Suppressor macrophage treated with lipopolysaccharide for 4 hours (primary cell): ENCODE measurements at regions not wholly inside any gene's neighbourhood (a gene's known extent, or its start where the extent isn't known, plus 50 kb on each side); places are given as distances from the start of the nearest gene placed in this dataset.
A peak's percentile ranks its signal among the peaks of the same experiment; 100 is the strongest.

Experiments used
- DNase-seq: peaks from one replicate; pipeline ENCODE4 v3.0.0-alpha.2; 2020

DNA sequence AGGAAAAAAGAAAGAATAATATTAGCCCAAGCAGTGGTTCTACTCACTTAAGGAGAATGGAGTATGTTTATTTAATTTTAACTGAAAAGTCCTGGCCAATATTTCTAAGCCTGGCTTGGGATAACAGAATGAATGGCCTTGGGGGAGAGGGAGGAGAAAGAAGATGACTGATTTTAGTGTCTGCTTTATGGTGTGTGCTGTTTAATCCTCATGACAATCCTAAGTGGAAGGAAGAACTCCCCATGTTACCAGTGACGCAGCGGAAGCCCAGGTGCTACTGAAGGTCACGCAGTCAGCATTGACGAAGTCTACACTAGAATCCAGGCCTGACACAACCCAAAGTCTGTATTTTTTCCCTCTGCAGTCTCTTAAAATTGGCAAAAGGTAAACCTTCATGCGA, 50.5 kb downstream of the PALM2AKAP2 start:
- DNase-seq, result no peak

DNA sequence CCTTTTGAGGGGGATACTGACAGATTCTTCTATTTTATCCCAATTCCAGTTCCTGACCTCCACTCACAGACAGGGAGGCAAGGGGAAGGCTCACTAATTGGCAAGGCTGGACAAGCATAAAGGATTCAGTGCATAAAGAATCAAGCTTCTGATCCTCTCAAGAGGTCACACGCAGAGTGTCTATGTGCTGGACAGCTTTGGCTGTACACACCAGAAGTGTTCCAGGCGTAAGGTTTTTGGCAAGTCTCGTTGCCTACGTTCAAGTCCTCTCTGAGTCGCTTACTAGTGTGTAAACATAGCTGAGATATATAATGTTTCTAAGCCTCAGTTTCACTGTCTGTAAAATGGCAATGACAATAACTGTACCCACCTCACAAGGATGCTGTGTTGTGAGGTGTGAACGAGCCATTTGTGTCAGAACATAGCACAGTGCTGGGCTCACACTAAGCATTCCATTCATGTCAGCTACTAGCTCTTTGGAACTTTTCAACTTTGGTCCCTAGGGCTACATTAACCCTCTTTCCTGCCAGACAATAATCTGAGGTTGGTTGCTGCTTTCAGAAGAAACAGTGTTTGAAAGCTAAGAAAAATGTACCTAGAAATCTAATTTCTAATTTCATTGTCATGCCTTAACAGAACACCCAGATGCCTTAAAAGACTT, 52.1 kb downstream of the PALM2AKAP2 start:
- DNase-seq, result no peak

- DNase-seq, result no peak
These were observed 54.9 kb downstream of the PALM2AKAP2 start for GRCh38 chr9:109834855-109835254.

- no peak for DNase-seq
These were observed 63.6 kb downstream of the PALM2AKAP2 start for GRCh38 chr9:109843641-109844040.

GRCh38 chr9:109845226-109845625, 65.2 kb downstream of the PALM2AKAP2 start:
- DNase-seq, result no peak

DNA sequence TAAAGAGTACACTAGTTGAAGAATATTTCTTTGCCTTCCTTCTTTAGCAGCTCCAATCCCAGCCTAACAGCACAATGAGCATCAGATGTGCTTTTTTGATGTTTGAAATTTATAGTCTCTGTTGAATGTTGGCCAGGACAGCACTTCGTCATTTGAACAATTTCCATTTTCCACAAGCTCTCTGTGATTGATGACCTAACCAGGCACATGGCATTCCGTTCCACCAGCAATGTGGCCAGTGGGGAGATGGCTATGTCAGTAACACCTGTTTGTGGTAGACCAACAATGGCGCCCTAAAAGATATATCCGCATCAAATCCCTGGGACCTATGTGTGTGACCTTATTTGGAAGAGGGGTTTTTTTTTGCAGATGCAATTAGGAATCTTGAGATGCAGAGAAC, 66.8 kb downstream of the PALM2AKAP2 start:
- no peak for DNase-seq

GRCh38 chr9:109852556-109852955, 72.6 kb downstream of the PALM2AKAP2 start:
- no peak for DNase-seq

- DNase-seq, result no peak
These were observed 75.5 kb downstream of the PALM2AKAP2 start for GRCh38 chr9:109855540-109855939.

GRCh38 chr9:109856785-109857184, 76.8 kb downstream of the PALM2AKAP2 start:
- no peak for DNase-seq

DNA sequence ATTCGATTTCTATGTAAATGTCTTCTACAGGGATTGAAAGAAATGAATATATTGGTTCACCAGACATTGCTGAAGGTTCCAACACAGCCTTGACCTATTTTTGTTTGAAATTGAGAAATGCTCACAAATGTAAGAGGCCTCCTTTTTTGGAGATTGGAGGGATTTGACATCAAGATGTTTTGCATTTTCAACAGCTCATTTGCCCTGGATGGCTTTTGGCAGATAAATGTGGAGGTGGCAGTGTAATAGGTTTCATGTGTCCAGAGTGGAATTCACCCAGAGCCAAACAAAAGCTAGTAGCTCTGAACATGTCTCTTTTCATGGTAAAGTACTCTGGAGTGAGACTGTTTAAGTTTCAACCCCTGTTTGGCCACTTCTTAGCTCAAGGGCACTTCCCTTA, 77.3 kb downstream of the PALM2AKAP2 start:
- no peak for DNase-seq

DNA sequence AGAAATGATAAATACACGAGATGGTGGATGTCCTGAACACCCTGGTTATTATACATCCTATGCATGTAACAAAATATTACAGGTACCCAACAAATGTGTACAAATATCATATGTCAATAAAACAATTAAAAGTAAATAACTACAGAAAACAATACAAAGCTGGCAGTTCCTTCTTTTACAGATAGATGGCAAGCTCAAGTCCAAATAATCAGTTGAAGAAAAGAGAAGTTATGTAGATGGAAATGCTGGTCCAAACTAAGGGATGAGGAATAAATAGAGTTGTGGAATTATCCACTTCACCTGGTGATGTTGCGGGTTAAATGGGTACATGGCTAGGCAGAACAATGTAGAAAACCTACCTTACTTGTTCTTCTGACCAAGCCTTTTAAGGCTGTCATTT, 79.4 kb downstream of the PALM2AKAP2 start:
- no peak for DNase-seq

- DNase-seq, result no peak
These were observed 80.5 kb downstream of the PALM2AKAP2 start for GRCh38 chr9:109860521-109860920.

- DNase-seq, result no peak
These were observed 81.5 kb downstream of the PALM2AKAP2 start for GRCh38 chr9:109861499-109861898.

- DNase-seq, result no peak
These were observed 81.9 kb downstream of the PALM2AKAP2 start for GRCh38 chr9:109861918-109862317.

DNA sequence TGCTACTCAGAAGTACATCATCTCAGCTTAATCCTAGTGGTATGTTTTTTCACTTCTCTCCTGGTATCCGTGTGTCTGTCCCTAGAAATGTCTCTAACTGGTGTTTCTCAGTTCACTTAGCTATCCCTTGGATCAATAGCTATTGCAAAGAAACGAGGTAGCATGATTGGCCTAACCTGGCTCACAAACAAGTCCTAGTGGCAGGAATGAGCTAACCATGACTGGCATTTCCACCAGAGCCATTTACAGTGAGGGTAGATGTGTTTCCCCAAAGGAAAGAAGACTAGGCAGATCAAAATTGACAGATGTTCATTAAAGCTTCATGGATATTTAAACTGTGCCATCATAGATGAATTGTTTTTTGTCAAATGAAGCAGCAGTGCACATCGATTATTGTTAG, 82.5 kb downstream of the PALM2AKAP2 start:
- DNase-seq, result no peak

GRCh38 chr9:109863961-109864360, 84.0 kb downstream of the PALM2AKAP2 start:
- DNase-seq, result no peak

DNA sequence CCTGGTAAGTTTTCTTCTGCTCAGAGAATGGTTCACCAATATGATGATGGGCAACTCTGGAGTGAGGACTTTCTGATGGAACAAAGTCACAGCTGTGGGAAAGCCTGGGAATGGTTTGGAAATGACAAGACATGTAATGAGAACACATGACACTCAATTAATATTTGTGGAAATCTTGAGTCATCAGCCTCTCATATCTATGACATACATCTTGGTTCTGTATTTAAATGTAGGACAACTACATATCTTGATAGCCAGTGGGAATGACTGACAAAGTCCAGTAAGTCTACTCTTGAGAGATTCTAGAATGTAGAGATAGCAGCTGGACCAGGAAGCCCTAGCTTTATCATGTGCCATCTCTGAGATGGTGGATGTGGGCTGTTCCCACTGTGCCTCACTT, 85.5 kb downstream of the PALM2AKAP2 start:
- DNase-seq, result no peak

- DNase-seq, result no peak
These were observed 88.2 kb downstream of the PALM2AKAP2 start for GRCh38 chr9:109868207-109868606.

DNA sequence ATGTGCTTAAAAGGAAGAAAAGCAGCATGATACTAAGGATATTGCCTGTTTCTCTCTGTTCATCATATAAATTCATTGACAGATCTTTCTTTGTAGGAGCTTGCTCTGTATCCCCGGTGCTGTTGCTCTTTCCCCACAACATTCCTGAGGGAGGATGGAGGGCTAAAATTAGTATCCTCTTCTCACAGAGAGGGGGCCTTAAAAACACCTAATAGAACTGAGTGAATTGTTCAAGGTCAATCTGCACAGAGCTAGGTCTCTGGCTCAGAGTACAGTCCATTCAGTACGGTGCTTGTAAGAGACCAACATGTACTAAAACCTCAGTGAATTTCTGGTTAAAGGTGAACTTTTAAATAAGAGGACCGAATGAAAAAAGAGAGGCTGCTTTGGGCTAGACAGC, 88.7 kb downstream of the PALM2AKAP2 start:
- DNase-seq, result no peak

- no peak for DNase-seq
These were observed 90.4 kb downstream of the PALM2AKAP2 start for GRCh38 chr9:109870365-109870764.

GRCh38 chr9:109872901-109873300, 92.9 kb downstream of the PALM2AKAP2 start:
- peak; percentile 42 for DNase-seq

- DNase-seq, result no peak
These were observed 95.6 kb downstream of the PALM2AKAP2 start for GRCh38 chr9:109875495-109876129.

- DNase-seq, result peak; percentile 51
These were observed 100.5 kb downstream of the PALM2AKAP2 start for GRCh38 chr9:109880276-109881169.

DNA sequence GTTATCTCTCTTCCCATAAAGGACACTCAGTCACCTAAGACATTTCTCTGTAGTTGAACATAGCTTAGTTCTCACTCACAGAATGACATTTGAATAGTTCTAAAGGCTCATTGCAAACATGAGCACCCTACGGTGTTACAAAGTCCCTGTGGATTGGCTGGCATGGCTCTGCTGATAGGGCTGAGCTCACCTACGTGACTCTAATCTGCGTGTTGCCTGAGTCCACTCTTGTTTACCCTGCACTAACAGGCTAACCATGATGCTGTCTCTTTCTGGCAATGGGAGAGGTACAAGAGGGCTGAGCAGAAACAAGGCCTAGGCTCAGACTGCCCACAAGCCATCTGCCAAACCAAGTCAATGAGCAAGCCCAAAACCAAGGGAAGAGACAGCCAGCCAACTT, 103.6 kb downstream of the PALM2AKAP2 start:
- no peak for DNase-seq
